ENCODE measurements at regions not wholly inside any gene's neighbourhood (a gene's known extent, or its start where the extent isn't known, plus 50 kb on each side); places are given as distances from the start of the nearest gene placed in this dataset.

- no peak for DNase-seq
Measured at GRCh38 chr13:47025791-47026447, 129.1 kb upstream of the HTR2A start.

GRCh38 chr13:47019977-47020376 lies 123.1 kb upstream of the HTR2A start:
- DNase-seq = no peak

- no peak for DNase-seq
Measured at GRCh38 chr13:47017476-47017875, 120.6 kb upstream of the HTR2A start.

- DNase-seq = no peak
Measured at GRCh38 chr13:47008318-47008717, 111.5 kb upstream of the HTR2A start.

- DNase-seq = no peak
Measured at GRCh38 chr13:47005756-47006414, 109.0 kb upstream of the HTR2A start.

GRCh38 chr13:47004540-47004939 lies 107.7 kb upstream of the HTR2A start:
- no peak for DNase-seq

GRCh38 chr13:47004027-47004426 lies 107.2 kb upstream of the HTR2A start:
- no peak for DNase-seq

- DNase-seq = no peak
Measured at GRCh38 chr13:47000165-47000564, 103.3 kb upstream of the HTR2A start.

- DNase-seq = no peak
Measured at GRCh38 chr13:46996316-46997030, 99.6 kb upstream of the HTR2A start.

GRCh38 chr13:46995874-46996273 lies 99.0 kb upstream of the HTR2A start:
- no peak for DNase-seq

GRCh38 chr13:46994492-46994891 lies 97.6 kb upstream of the HTR2A start:
- no peak for DNase-seq

- no peak for DNase-seq
Measured at GRCh38 chr13:46992383-46992952, 95.6 kb upstream of the HTR2A start.

- DNase-seq = no peak
Measured at GRCh38 chr13:46983881-46984280, 87.0 kb upstream of the HTR2A start.

- DNase-seq = no peak
Measured at GRCh38 chr13:46982856-46983582, 86.2 kb upstream of the HTR2A start.

- DNase-seq = no peak
Measured at GRCh38 chr13:46975173-46975572, 78.3 kb upstream of the HTR2A start.

- no peak for DNase-seq
Measured at GRCh38 chr13:46968450-46968849, 71.6 kb upstream of the HTR2A start.

GRCh38 chr13:46964789-46965527 lies 68.1 kb upstream of the HTR2A start:
- DNase-seq = no peak

- DNase-seq = no peak
Measured at GRCh38 chr13:46963904-46964303, 67.1 kb upstream of the HTR2A start.

GRCh38 chr13:46962281-46962941 lies 65.6 kb upstream of the HTR2A start:
- DNase-seq = no peak

- DNase-seq = no peak
Measured at GRCh38 chr13:46961719-46962118, 64.9 kb upstream of the HTR2A start.

- DNase-seq = no peak
Measured at GRCh38 chr13:46953941-46954340, 57.1 kb upstream of the HTR2A start.

GRCh38 chr13:46953331-46953730 lies 56.5 kb upstream of the HTR2A start:
- no peak for DNase-seq

Data from stimulated activated CD4-positive, alpha-beta T cell treated with anti-CD3 and anti-CD28 coated beads, Interleukin-15, amount 100 ng/mL, for 24 hours (primary cell).